Stomach (tissue), 4 donors: ENCODE measurements at regions not wholly inside any gene's neighbourhood (a gene's known extent, or its start where the extent isn't known, plus 50 kb on each side); places are given as distances from the start of the nearest gene placed in this dataset.

Source experiments
- CTCF ChIP-seq, 7 experiments: fragments of 450-650 bp in 4 of 7; fragments of 200-600 bp in 3 of 7; sonication (generic) in 3 of 7; IDR thresholded peaks; one replicate each; pipeline ENCODE4 v1.5.1; 2016 to 2019; ENCODE audit warnings: antibody characterized with exemption in 7 of 7, control low read depth in 2 of 7, mild to moderate bottlenecking in 1 of 7
- POLR2A ChIP-seq, 4 donors: fragments of 450-650 bp; IDR thresholded peaks; one replicate each; pipeline ENCODE4 v1.6.1; 2016; ENCODE audit warnings: antibody characterized with exemption in 4 of 4, control low read depth in 2 of 4, mild to moderate bottlenecking in 1 of 4, moderate library complexity in 1 of 4

- TF ChIP-seq CTCF (IDR thresholded peaks at IDR 0.05) (no peak), POLR2A (IDR thresholded peaks at IDR 0.05) (no peak)
Measured at GRCh38 chr16:54801057-54801844, 129.4 kb upstream of the IRX5 start.
